ENCODE measurements at regions not wholly inside any gene's neighbourhood (a gene's known extent, or its start where the extent isn't known, plus 50 kb on each side); places are given as distances from the start of the nearest gene placed in this dataset.

- TF ChIP-seq CTCF (conservative IDR thresholded peaks at IDR 0.05), result no peak
- Histone ChIP-seq H3K4me1 (ENCODE audit: control insufficient read depth, insufficient read depth, low read length) (peaks cover 4% of the 10 kb centered on the region), H3K36me3 (ENCODE audit: control insufficient read depth, insufficient read depth, low read length) (no peaks in the 10 kb centered on the region), H3K27ac (ENCODE audit: low read depth, low read length) (no peak overlapping the region), H3K9ac (ENCODE audit: extremely low read depth, low read length, poor library complexity, severe bottlenecking) (no peak overlapping the region), H3K4me3 (ENCODE audit: low read length) (no peak overlapping the region), H3K27me3 (ENCODE audit: control insufficient read depth, insufficient read depth, low read length, poor library complexity, severe bottlenecking) (no peaks in the 10 kb centered on the region), H3K9me3 (ENCODE audit: control insufficient read depth, low read length) (peaks cover 12% of the 10 kb centered on the region)
- WGBS, 2 experiments (ENCODE audit: insufficient coverage in 1 of 2, insufficient read length in 1 of 2), result 71 to 80% methylated on average over 3 to 4 of the region's 4 CpGs
- Mint-ChIP-seq H3K36me3 (ENCODE audit: low read depth) (no peaks in the 10 kb centered on the region), H3K4me3 (no peak overlapping the region), H3K9me3 (no peaks in the 10 kb centered on the region), H3K4me1 (peaks cover 11% of the 10 kb centered on the region), H3K27ac (no peak overlapping the region), H3K27me3 (ENCODE audit: insufficient read depth) (no peaks in the 10 kb centered on the region)
- no peak for DNase-seq
Observed at GRCh38 chr13:70604448-70604847, 496.2 kb upstream of the KLHL1 start.

GRCh38 chr13:70593716-70594115 lies 485.5 kb upstream of the KLHL1 start:
- no peak for TF ChIP-seq CTCF (conservative IDR thresholded peaks at IDR 0.05)
- no peak overlapping the region for H3K4me3 ChIP-seq (ENCODE audit: low read length)
- H3K9me3 ChIP-seq (ENCODE audit: control insufficient read depth, low read length), result no peaks in the 10 kb centered on the region
- Mint-ChIP-seq H3K9me3 (no peaks in the 10 kb centered on the region), H3K27me3 (ENCODE audit: insufficient read depth) (no peaks in the 10 kb centered on the region), H3K36me3 (ENCODE audit: low read depth) (no peaks in the 10 kb centered on the region), H3K27ac (no peak overlapping the region), H3K4me1 (peaks cover 5% of the 10 kb centered on the region), H3K4me3 (no peak overlapping the region)
- H3K9ac ChIP-seq (ENCODE audit: extremely low read depth, low read length, poor library complexity, severe bottlenecking), result no peak overlapping the region
- no peaks in the 10 kb centered on the region for H3K27me3 ChIP-seq (ENCODE audit: control insufficient read depth, insufficient read depth, low read length, poor library complexity, severe bottlenecking)
- H3K36me3 ChIP-seq (ENCODE audit: control insufficient read depth, insufficient read depth, low read length), result no peaks in the 10 kb centered on the region
- no peak overlapping the region for H3K27ac ChIP-seq (ENCODE audit: low read depth, low read length)
- H3K4me1 ChIP-seq (ENCODE audit: control insufficient read depth, insufficient read depth, low read length), result no peaks in the 10 kb centered on the region
- no peak for DNase-seq
- 78 to 83% methylated on average over 1 to 2 of the region's 3 CpGs for WGBS, 2 experiments (ENCODE audit: insufficient coverage in 1 of 2, insufficient read length in 1 of 2)

GRCh38 chr13:70585109-70585508 lies 476.9 kb upstream of the KLHL1 start:
- Histone ChIP-seq H3K27ac (ENCODE audit: low read depth, low read length) (no peak overlapping the region), H3K4me1 (ENCODE audit: control insufficient read depth, insufficient read depth, low read length) (no peaks in the 10 kb centered on the region), H3K9ac (ENCODE audit: extremely low read depth, low read length, poor library complexity, severe bottlenecking) (no peak overlapping the region), H3K4me3 (ENCODE audit: low read length) (no peak overlapping the region), H3K9me3 (ENCODE audit: control insufficient read depth, low read length) (no peaks in the 10 kb centered on the region), H3K27me3 (ENCODE audit: control insufficient read depth, insufficient read depth, low read length, poor library complexity, severe bottlenecking) (no peaks in the 10 kb centered on the region), H3K36me3 (ENCODE audit: control insufficient read depth, insufficient read depth, low read length) (no peaks in the 10 kb centered on the region)
- DNase-seq, result no peak
- no peaks in the 10 kb centered on the region for H3K36me3 Mint-ChIP-seq (ENCODE audit: low read depth)
- no peak overlapping the region for H3K27ac Mint-ChIP-seq
- H3K9me3 Mint-ChIP-seq, result no peaks in the 10 kb centered on the region
- no peak for TF ChIP-seq CTCF (conservative IDR thresholded peaks at IDR 0.05)
- 88 to 100% methylated on average over 2 to 4 of the region's 4 CpGs for WGBS, 2 experiments (ENCODE audit: insufficient coverage in 1 of 2, insufficient read length in 1 of 2)
- H3K27me3 Mint-ChIP-seq (ENCODE audit: insufficient read depth), result no peaks in the 10 kb centered on the region
- no peak overlapping the region for H3K4me3 Mint-ChIP-seq
- no peaks in the 10 kb centered on the region for H3K4me1 Mint-ChIP-seq

All from endodermal cell (in vitro differentiated cells).